Keratinocyte (primary cell): ENCODE measurements at regions not wholly inside any gene's neighbourhood (a gene's known extent, or its start where the extent isn't known, plus 50 kb on each side); places are given as distances from the start of the nearest gene placed in this dataset.
A peak's percentile ranks its signal among the peaks of the same experiment; 100 is the strongest.

Source experiments
- DNase-seq: peaks from one replicate; pipeline ENCODE4 v3.0.0-alpha.2; 2011; ENCODE audit warnings: low read depth, missing footprints, low spot score
- FAIRE-seq: peaks from 2 replicates; lab custom pipeline; 2011; peaks lifted over from hg19 to GRCh38; lab: Jason Lieb, UNC
- H2AFZ ChIP-seq: 2 replicates; pipeline ENCODE4 v1.6.0; 2012; ENCODE audit warnings: low read length, control low read depth, inconsistent platforms; ENCODE audit not compliant: control insufficient read depth
- H3K27ac ChIP-seq: 2 replicates; pipeline ENCODE4 v1.5.1; 2011; ENCODE audit warnings: low read length; ENCODE audit not compliant: control insufficient read depth, insufficient read depth
- H3K27me3 ChIP-seq: 3 replicates; pipeline ENCODE4 v1.6.0; 2011; ENCODE audit warnings: low read length; ENCODE audit not compliant: control insufficient read depth, insufficient read depth; ENCODE audit errors: extremely low read depth
- H3K36me3 ChIP-seq, 2 experiments: 2 replicates in 1 of 2; 3 replicates in 1 of 2; pipeline ENCODE4 v1.5.1; 2011; ENCODE audit warnings: low read length in 2 of 2, mild to moderate bottlenecking in 1 of 2; ENCODE audit not compliant: control insufficient read depth in 2 of 2, insufficient read depth in 2 of 2; ENCODE audit errors: extremely low read depth in 1 of 2
- H3K4me1 ChIP-seq: 3 replicates; pipeline ENCODE4 v1.5.1; 2011; ENCODE audit warnings: low read length; ENCODE audit not compliant: control insufficient read depth, insufficient read depth; ENCODE audit errors: extremely low read depth
- H3K4me2 ChIP-seq: 3 replicates; pipeline ENCODE4 v1.6.0; 2011; ENCODE audit warnings: low read depth, low read length; ENCODE audit not compliant: control insufficient read depth, insufficient read depth; ENCODE audit errors: extremely low read depth
- H3K4me3 ChIP-seq, 3 experiments: fragments of 200-600 bp in 1 of 3; sonication (generic) in 1 of 3; 2 replicates in 2 of 3; 3 replicates in 1 of 3; pipeline ENCODE4 v1.5.1; 2011 to 2016; ENCODE audit warnings: low read length in 3 of 3, mild to moderate bottlenecking in 3 of 3, control low read depth in 2 of 3, inconsistent platforms in 1 of 3, low read depth in 1 of 3, mixed read lengths in 1 of 3, mixed run types in 1 of 3, moderate library complexity in 1 of 3; ENCODE audit not compliant: control insufficient read depth in 2 of 3, insufficient read depth in 2 of 3; ENCODE audit errors: extremely low read depth in 1 of 3
- H3K79me2 ChIP-seq: 2 replicates; pipeline ENCODE4 v1.6.0; 2012; ENCODE audit warnings: low read length; ENCODE audit not compliant: control insufficient read depth, insufficient read depth
- H3K9ac ChIP-seq: 3 replicates; pipeline ENCODE4 v1.6.0; 2011; ENCODE audit warnings: low read length; ENCODE audit not compliant: control insufficient read depth, insufficient read depth; ENCODE audit errors: extremely low read depth
- H3K9me1 ChIP-seq: 3 replicates; pipeline ENCODE4 v1.6.0; 2011; ENCODE audit warnings: low read length; ENCODE audit not compliant: control insufficient read depth, insufficient read depth; ENCODE audit errors: extremely low read depth
- H3K9me3 ChIP-seq: 2 replicates; pipeline ENCODE4 v1.5.1; 2012; ENCODE audit warnings: low read depth, low read length; ENCODE audit not compliant: control insufficient read depth
- H4K20me1 ChIP-seq: 3 replicates; pipeline ENCODE4 v1.6.0; 2011; ENCODE audit warnings: low read length; ENCODE audit not compliant: control insufficient read depth, insufficient read depth; ENCODE audit errors: extremely low read depth
- EZH2 ChIP-seq: IDR thresholded peaks from one replicate; pipeline ENCODE4 v1.6.1; 2012; ENCODE audit warnings: inconsistent platforms, mild to moderate bottlenecking, low read length, moderate library complexity
- dilution Hi-C: fragments of 300-500 bp; cut with MboI; formaldehyde crosslinking; loops from one replicate; pipeline ENCODE4 v1.7.0; 2020; ENCODE audit warnings: low sequenced_read_pairs; ENCODE audit not compliant: extremely low pct_ligation_motif_present
- TF ChIP-seq, protein P1 (sequence below), 3 experiments: IDR thresholded peaks in 1 of 3; conservative IDR thresholded peaks in 1 of 3; optimal IDR thresholded peaks in 1 of 3; 2 replicates in 2 of 3; 3 replicates in 1 of 3; pipeline versions ENCODE3 to v1.5.1; 2011; ENCODE audit warnings: low read length in 3 of 3, mild to moderate bottlenecking in 3 of 3, moderate library complexity in 2 of 3, control low read depth in 1 of 3, inconsistent platforms in 1 of 3; ENCODE audit not compliant: insufficient read depth in 2 of 3; ENCODE audit errors: extremely low read depth in 1 of 3

DNA sequence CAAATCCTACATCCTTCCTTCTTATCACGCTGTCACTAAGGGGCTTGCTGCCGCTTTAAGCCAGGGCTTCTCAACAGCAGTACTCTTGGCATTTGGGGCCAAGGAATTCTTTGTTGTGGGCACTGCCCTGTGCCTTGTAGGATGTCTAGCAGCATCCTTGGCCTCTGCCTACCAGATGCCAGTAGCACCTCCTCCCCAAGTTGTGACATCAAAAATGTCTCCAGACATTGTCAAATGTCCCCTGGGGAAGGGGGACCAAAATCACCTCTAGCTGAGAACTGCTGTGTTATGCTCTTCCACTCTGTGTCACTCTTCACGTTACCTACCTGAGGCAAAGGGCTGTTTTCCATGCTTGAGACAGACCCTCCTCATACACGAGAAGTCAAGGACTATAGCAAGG, 400.3 kb upstream of the POU3F1 start:
- DNase-seq: no peak
- Histone ChIP-seq H3K4me2 (no peak overlapping the region), H3K79me2 (no peaks in the 10 kb centered on the region), H4K20me1 (no peaks in the 10 kb centered on the region), H3K9me1 (no peaks in the 10 kb centered on the region), H2AFZ (no peak overlapping the region), H3K36me3 (no peaks in the 10 kb centered on the region), H3K27ac (no peak overlapping the region), H3K27me3 (no peaks in the 10 kb centered on the region), H3K9ac (no peak overlapping the region), H3K4me1 (no peaks in the 10 kb centered on the region), H3K4me3 (no peak overlapping the region), H3K9me3 (no peaks in the 10 kb centered on the region)
- TF ChIP-seq EZH2: no peak
- TF ChIP-seq, protein P1, sequence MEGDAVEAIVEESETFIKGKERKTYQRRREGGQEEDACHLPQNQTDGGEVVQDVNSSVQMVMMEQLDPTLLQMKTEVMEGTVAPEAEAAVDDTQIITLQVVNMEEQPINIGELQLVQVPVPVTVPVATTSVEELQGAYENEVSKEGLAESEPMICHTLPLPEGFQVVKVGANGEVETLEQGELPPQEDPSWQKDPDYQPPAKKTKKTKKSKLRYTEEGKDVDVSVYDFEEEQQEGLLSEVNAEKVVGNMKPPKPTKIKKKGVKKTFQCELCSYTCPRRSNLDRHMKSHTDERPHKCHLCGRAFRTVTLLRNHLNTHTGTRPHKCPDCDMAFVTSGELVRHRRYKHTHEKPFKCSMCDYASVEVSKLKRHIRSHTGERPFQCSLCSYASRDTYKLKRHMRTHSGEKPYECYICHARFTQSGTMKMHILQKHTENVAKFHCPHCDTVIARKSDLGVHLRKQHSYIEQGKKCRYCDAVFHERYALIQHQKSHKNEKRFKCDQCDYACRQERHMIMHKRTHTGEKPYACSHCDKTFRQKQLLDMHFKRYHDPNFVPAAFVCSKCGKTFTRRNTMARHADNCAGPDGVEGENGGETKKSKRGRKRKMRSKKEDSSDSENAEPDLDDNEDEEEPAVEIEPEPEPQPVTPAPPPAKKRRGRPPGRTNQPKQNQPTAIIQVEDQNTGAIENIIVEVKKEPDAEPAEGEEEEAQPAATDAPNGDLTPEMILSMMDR (optimal IDR thresholded peaks at IDR 0.05 in 1 of 3, IDR thresholded peaks at IDR 0.05 in 1 of 3, conservative IDR thresholded peaks at IDR 0.05 in 1 of 3; ENCODE audit: extremely low read depth in 1 of 3, insufficient read depth in 2 of 3, low read length in 3 of 3): no peak
- no peak for FAIRE-seq
- dilution Hi-C loops: no loop called here

- Histone ChIP-seq H3K27ac (no peak overlapping the region), H3K27me3 (no peaks in the 10 kb centered on the region), H3K36me3 (no peaks in the 10 kb centered on the region), H3K4me2 (peak overlapping the region; percentile 3), H3K4me1 (no peaks in the 10 kb centered on the region), H3K9me1 (no peaks in the 10 kb centered on the region), H4K20me1 (no peaks in the 10 kb centered on the region), H3K4me3 (no peak overlapping the region), H3K79me2 (no peaks in the 10 kb centered on the region), H3K9ac (no peak overlapping the region), H2AFZ (no peak overlapping the region), H3K9me3 (no peaks in the 10 kb centered on the region)
- no peak for FAIRE-seq
- dilution Hi-C loops: no loop called here
- TF ChIP-seq, protein P1 (optimal IDR thresholded peaks at IDR 0.05 in 1 of 3, IDR thresholded peaks at IDR 0.05 in 1 of 3, conservative IDR thresholded peaks at IDR 0.05 in 1 of 3; ENCODE audit: extremely low read depth in 1 of 3, insufficient read depth in 2 of 3, low read length in 3 of 3): no peak
- TF ChIP-seq EZH2: no peak
- no peak for DNase-seq
These were observed 398.3 kb upstream of the POU3F1 start for GRCh38 chr1:38444770-38445442.
